Suprapubic skin (tissue), 4 donors: ENCODE measurements at regions not wholly inside any gene's neighbourhood (a gene's known extent, or its start where the extent isn't known, plus 50 kb on each side); places are given as distances from the start of the nearest gene placed in this dataset.
A peak's percentile ranks its signal among the peaks of the same experiment; 100 is the strongest.

Experiments
- DNase-seq, 2 donors: peaks; one replicate each; pipeline ENCODE4 v3.0.0-alpha.2; 2019; ENCODE audit warnings: low spot score in 2 of 2
- H3K27ac ChIP-seq: fragments of 200-600 bp; sonication (generic); one replicate; pipeline ENCODE4 v1.5.1; 2019
- H3K27me3 ChIP-seq: fragments of 200-600 bp; sonication (generic); one replicate; pipeline ENCODE4 v1.5.1; 2019
- H3K36me3 ChIP-seq: fragments of 200-600 bp; sonication (generic); one replicate; pipeline ENCODE4 v1.5.1; 2019
- H3K4me1 ChIP-seq: fragments of 200-600 bp; sonication (generic); one replicate; pipeline ENCODE4 v1.5.1; 2019
- H3K4me3 ChIP-seq: fragments of 200-600 bp; sonication (generic); one replicate; pipeline ENCODE4 v1.5.1; 2019; ENCODE audit warnings: mild to moderate bottlenecking
- H3K9me3 ChIP-seq: fragments of 200-600 bp; sonication (generic); one replicate; pipeline ENCODE4 v1.5.1; 2019
- EP300 ChIP-seq: sonication (generic); formaldehyde crosslinking; IDR thresholded peaks from one replicate; pipeline ENCODE4 v1.6.1; 2017; ENCODE audit warnings: antibody characterized with exemption
- POLR2A ChIP-seq, 2 donors: fragments of 450-650 bp; IDR thresholded peaks; one replicate each; pipeline ENCODE4 v1.6.1; 2017; ENCODE audit warnings: antibody characterized with exemption in 2 of 2, mild to moderate bottlenecking in 2 of 2, moderate library complexity in 2 of 2
- POLR2AphosphoS5 ChIP-seq, 3 donors: sonication (generic); formaldehyde crosslinking; IDR thresholded peaks; one replicate each; pipeline ENCODE4 v1.6.1; 2017; ENCODE audit warnings: antibody characterized with exemption in 3 of 3
- WGBS: methylation state at CpG from one replicate; pipeline ENCODE4 v1.1.5; 2018; 5-methylcytosine and 5-hydroxymethylcytosine counted together
- TF ChIP-seq, protein P1 (sequence below), 2 donors: fragments of 200-600 bp in 1 of 2; fragments of 450-650 bp in 1 of 2; sonication (generic) in 1 of 2; IDR thresholded peaks; one replicate each; pipeline ENCODE4 v1.5.1; 2016 to 2019; ENCODE audit warnings: antibody characterized with exemption in 2 of 2, mild to moderate bottlenecking in 1 of 2, moderate library complexity in 1 of 2

- Histone ChIP-seq H3K4me3 (peak overlapping the region; percentile 51), H3K4me1 (peaks cover 12% of the 10 kb centered on the region), H3K27ac (no peak overlapping the region), H3K36me3 (no peaks in the 10 kb centered on the region), H3K9me3 (no peaks in the 10 kb centered on the region), H3K27me3 (no peaks in the 10 kb centered on the region)
- WGBS, result 5% methylated on average over 8 of the region's 8 CpGs
- TF ChIP-seq, protein P1, sequence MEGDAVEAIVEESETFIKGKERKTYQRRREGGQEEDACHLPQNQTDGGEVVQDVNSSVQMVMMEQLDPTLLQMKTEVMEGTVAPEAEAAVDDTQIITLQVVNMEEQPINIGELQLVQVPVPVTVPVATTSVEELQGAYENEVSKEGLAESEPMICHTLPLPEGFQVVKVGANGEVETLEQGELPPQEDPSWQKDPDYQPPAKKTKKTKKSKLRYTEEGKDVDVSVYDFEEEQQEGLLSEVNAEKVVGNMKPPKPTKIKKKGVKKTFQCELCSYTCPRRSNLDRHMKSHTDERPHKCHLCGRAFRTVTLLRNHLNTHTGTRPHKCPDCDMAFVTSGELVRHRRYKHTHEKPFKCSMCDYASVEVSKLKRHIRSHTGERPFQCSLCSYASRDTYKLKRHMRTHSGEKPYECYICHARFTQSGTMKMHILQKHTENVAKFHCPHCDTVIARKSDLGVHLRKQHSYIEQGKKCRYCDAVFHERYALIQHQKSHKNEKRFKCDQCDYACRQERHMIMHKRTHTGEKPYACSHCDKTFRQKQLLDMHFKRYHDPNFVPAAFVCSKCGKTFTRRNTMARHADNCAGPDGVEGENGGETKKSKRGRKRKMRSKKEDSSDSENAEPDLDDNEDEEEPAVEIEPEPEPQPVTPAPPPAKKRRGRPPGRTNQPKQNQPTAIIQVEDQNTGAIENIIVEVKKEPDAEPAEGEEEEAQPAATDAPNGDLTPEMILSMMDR (IDR thresholded peaks at IDR 0.05), result no peak
- TF ChIP-seq POLR2AphosphoS5 (IDR thresholded peaks at IDR 0.05) (no peak), POLR2A (IDR thresholded peaks at IDR 0.05) (no peak), EP300 (no peak)
- DNase-seq, result no peak
These were observed 99.6 kb downstream of the ZNF429 start for GRCh38 chr19:21604951-21605476.
